T-cell (primary cell): ENCODE measurements at regions not wholly inside any gene's neighbourhood (a gene's known extent, or its start where the extent isn't known, plus 50 kb on each side); places are given as distances from the start of the nearest gene placed in this dataset.

Experiments
- ATAC-seq, 4 experiments: fragments of 200-7000 bp in 3 of 4; fragments of 150-1000 bp in 1 of 4; cut with Tn5 transposase; replicated peaks in 1 of 4; 1 replicate in 3 of 4; 2 replicates in 1 of 4; pipeline ENCODE4 v1.10.0; 2021; ENCODE audit warnings: moderate library complexity in 3 of 4, mild to moderate bottlenecking in 2 of 4, moderate number of reproducible peaks in 1 of 4
- CTCF ChIA-PET, 2 donors: fragments of 300-600 bp; sonication (Branson Sonifier 250); formaldehyde crosslinking; loops; one replicate each; lab custom pipeline; 2022; ENCODE audit warnings: antibody characterized with exemption in 2 of 2; lab: Charles Lee
- POLR2A ChIA-PET, 2 donors: fragments of 300-600 bp; sonication (Branson Sonifier 250); formaldehyde crosslinking; loops; one replicate each; lab custom pipeline; 2022; ENCODE audit warnings: antibody characterized with exemption in 2 of 2; lab: Charles Lee
- DNase-seq, 35 experiments: peaks; one replicate each; pipeline versions ENCODE4 v3.0.0 to v3.0.0-alpha.2; 2013 to 2023
- H3K27ac ChIP-seq: one replicate; pipeline ENCODE4 v1.5.1; 2013; ENCODE audit warnings: low read length
- H3K27me3 ChIP-seq, 2 experiments: replicated peaks in 1 of 2; 1 replicate in 1 of 2; 2 replicates in 1 of 2; pipeline versions ENCODE4 v1.6.1 to v1.7.0; 2013; ENCODE audit warnings: low read length in 1 of 2, mixed read lengths in 1 of 2; ENCODE audit not compliant: control insufficient read depth in 2 of 2, insufficient read depth in 2 of 2; ENCODE audit errors: extremely low read depth in 1 of 2
- H3K36me3 ChIP-seq, 2 donors: 1 replicate in 1 of 2; 2 replicates in 1 of 2; pipeline versions ENCODE4 v1.6.1 to v1.7.0; 2013; ENCODE audit warnings: low read length in 1 of 2; ENCODE audit not compliant: control insufficient read depth in 2 of 2, insufficient read depth in 1 of 2; ENCODE audit errors: extremely low read depth in 1 of 2
- H3K4me1 ChIP-seq, 2 experiments: 1 replicate in 1 of 2; 2 replicates in 1 of 2; pipeline versions ENCODE4 v1.6.1 to v1.7.0; 2013; ENCODE audit warnings: low read length in 2 of 2, mixed read lengths in 1 of 2; ENCODE audit not compliant: insufficient read depth in 2 of 2, control insufficient read depth in 1 of 2; ENCODE audit errors: extremely low read depth in 1 of 2
- H3K4me3 ChIP-seq, 2 donors: 1 replicate in 1 of 2; 2 replicates in 1 of 2; pipeline versions ENCODE4 v1.5.1 to v1.7.0; 2013; ENCODE audit warnings: mild to moderate bottlenecking in 2 of 2, low read length in 1 of 2, moderate library complexity in 1 of 2; ENCODE audit not compliant: control insufficient read depth in 1 of 2; ENCODE audit errors: extremely low read depth in 1 of 2
- H3K9me3 ChIP-seq: 2 replicates; pipeline ENCODE4 v1.7.0; 2013
- H3K27ac Mint-ChIP-seq, 2 donors: one replicate each; pipeline ENCODE4 v1.8.0; 2020 to 2021; ENCODE audit warnings: mild to moderate bottlenecking in 2 of 2, mixed read lengths in 2 of 2
- H3K27me3 Mint-ChIP-seq, 2 donors: one replicate each; pipeline ENCODE4 v1.8.0; 2021 to 2022; ENCODE audit warnings: mixed read lengths in 2 of 2
- H3K36me3 Mint-ChIP-seq: one replicate; pipeline ENCODE4 v1.8.0; 2021; ENCODE audit warnings: mixed read lengths
- H3K4me1 Mint-ChIP-seq, 3 donors: one replicate each; pipeline ENCODE4 v1.8.0; 2020 to 2022; ENCODE audit warnings: mixed read lengths in 3 of 3, mild to moderate bottlenecking in 1 of 3
- H3K4me3 Mint-ChIP-seq, 3 donors: one replicate each; pipeline ENCODE4 v1.8.0; 2020 to 2022; ENCODE audit warnings: mild to moderate bottlenecking in 3 of 3, mixed read lengths in 3 of 3, moderate library complexity in 3 of 3
- H3K9me3 Mint-ChIP-seq, 3 donors: one replicate each; pipeline ENCODE4 v1.8.0; 2020 to 2022; ENCODE audit warnings: mixed read lengths in 3 of 3
- WGBS: methylation state at CpG from one replicate; pipeline ENCODE4 v1.1.5; 2013; ENCODE audit warnings: missing lambda C conversion rate; ENCODE audit not compliant: insufficient coverage; 5-methylcytosine and 5-hydroxymethylcytosine counted together

DNA sequence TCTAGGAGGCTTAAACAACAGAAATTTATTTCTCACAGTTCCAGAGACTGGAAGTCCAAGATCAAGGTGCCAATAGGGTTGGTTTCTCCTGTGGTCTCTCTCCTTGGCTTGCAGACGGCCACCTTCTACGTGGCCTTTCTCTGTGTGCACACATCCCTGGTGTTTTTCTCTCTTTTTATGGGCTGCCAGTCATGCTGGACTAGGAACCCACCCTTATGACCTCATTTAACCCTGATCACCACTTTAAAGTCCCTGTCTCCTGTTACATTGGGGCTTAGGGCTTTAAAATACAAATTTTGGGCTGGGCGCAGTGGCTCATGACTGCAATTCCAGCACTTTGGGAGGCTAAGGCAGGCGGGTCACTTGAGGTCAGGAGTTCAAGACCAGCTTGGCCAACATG is 157.1 kb downstream of the TLE1 start:
- Histone ChIP-seq H3K4me1 (no peaks in the 10 kb centered on the region), H3K36me3 (no peaks in the 10 kb centered on the region), H3K9me3 (no peaks in the 10 kb centered on the region), H3K4me3 (no peak overlapping the region), H3K27me3 (no peaks in the 10 kb centered on the region), H3K27ac (no peak overlapping the region)
- Mint-ChIP-seq H3K36me3 (no peaks in the 10 kb centered on the region), H3K4me1 (no peaks in the 10 kb centered on the region), H3K27ac (no peak overlapping the region), H3K9me3 (peaks cover 0 to 6% (median 0%) of the 10 kb centered on the region in 3 donors), H3K4me3 (no peak overlapping the region), H3K27me3 (peaks cover 0 to 6% of the 10 kb centered on the region in 2 donors)
- ChIA-PET CTCF (no interaction called here), POLR2A (no interaction called here)
- DNase-seq (no peak), ATAC-seq (no peak)
- 76% methylated on average over 3 of the region's 4 CpGs for WGBS

DNA sequence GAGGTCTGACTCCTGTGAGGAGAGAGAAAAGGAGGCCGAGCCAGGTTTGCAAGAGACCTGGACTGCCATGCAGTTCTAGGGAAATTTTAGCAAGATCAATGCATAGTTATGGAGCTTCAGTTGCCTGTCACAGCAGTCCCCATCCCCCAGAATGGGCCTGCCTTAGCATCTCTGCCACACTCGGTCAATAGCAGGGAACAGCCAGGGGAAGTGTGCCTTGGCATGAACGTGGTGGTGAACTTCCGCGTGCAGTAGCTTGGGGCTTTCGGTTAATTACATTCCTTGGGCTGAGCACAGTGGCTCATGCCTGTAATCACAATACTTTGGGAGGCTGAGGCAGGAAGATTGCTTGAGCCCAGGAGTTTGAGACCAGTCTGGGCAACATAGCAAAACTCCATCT is 157.8 kb downstream of the TLE1 start:
- Histone ChIP-seq H3K36me3 (no peaks in the 10 kb centered on the region), H3K9me3 (no peaks in the 10 kb centered on the region), H3K4me3 (no peak overlapping the region), H3K27me3 (no peaks in the 10 kb centered on the region), H3K27ac (no peak overlapping the region), H3K4me1 (no peaks in the 10 kb centered on the region)
- Mint-ChIP-seq H3K4me3 (no peak overlapping the region), H3K9me3 (peaks cover 0 to 6% (median 4%) of the 10 kb centered on the region in 3 donors), H3K27ac (no peak overlapping the region), H3K27me3 (peaks cover 0 to 6% of the 10 kb centered on the region in 2 donors), H3K4me1 (no peaks in the 10 kb centered on the region), H3K36me3 (no peaks in the 10 kb centered on the region)
- WGBS, result 78% methylated on average over 5 of the region's 6 CpGs
- ATAC-seq, result no peak
- POLR2A ChIA-PET, result interaction anchor here in 1 of 2 donors (0.5 kb wide), 1 partner anchor 35 kb away, joined by 6 read pairs; no protein-coding TSS in a partner anchor
- DNase-seq, result no peak
- CTCF ChIA-PET, result no interaction called here

- no peaks in the 10 kb centered on the region for H3K27me3 ChIP-seq
- no peaks in the 10 kb centered on the region for H3K9me3 ChIP-seq
- ChIA-PET POLR2A (interaction anchor here in 1 of 2 donors (0.5 kb wide), 1 partner anchor 34 kb away, joined by 6 read pairs; no protein-coding TSS in a partner anchor), CTCF (no interaction called here)
- DNase-seq (no peak), ATAC-seq (no peak)
- no peak overlapping the region for H3K27ac Mint-ChIP-seq
- no peaks in the 10 kb centered on the region for H3K4me1 Mint-ChIP-seq
- no peak overlapping the region for H3K4me3 Mint-ChIP-seq
- H3K27ac ChIP-seq, result no peak overlapping the region
- no CpG with 5 or more reads among the region's 4 CpGs for WGBS
- peaks cover 0 to 6% (median 6%) of the 10 kb centered on the region in 3 donors for H3K9me3 Mint-ChIP-seq
- H3K36me3 ChIP-seq, result no peaks in the 10 kb centered on the region
- peaks cover 0 to 6% of the 10 kb centered on the region in 2 donors for H3K27me3 Mint-ChIP-seq
- H3K4me3 ChIP-seq, result no peak overlapping the region
- no peaks in the 10 kb centered on the region for H3K4me1 ChIP-seq
- H3K36me3 Mint-ChIP-seq, result no peaks in the 10 kb centered on the region
Observed at GRCh38 chr9:81530846-81531245, 158.5 kb downstream of the TLE1 start.

- 83% methylated on average over 1 of the region's 5 CpGs for WGBS
- Mint-ChIP-seq H3K36me3 (no peaks in the 10 kb centered on the region), H3K4me1 (no peaks in the 10 kb centered on the region), H3K4me3 (no peak overlapping the region), H3K9me3 (peaks cover 0 to 6% (median 6%) of the 10 kb centered on the region in 3 donors), H3K27ac (no peak overlapping the region), H3K27me3 (peaks cover 0 to 6% of the 10 kb centered on the region in 2 donors)
- Histone ChIP-seq H3K4me3 (no peak overlapping the region), H3K27me3 (no peaks in the 10 kb centered on the region), H3K27ac (no peak overlapping the region), H3K36me3 (no peaks in the 10 kb centered on the region), H3K9me3 (no peaks in the 10 kb centered on the region), H3K4me1 (no peaks in the 10 kb centered on the region)
- CTCF ChIA-PET, result no interaction called here
- POLR2A ChIA-PET, result no interaction called here
- DNase-seq, result no peak
- no peak for ATAC-seq
Observed at GRCh38 chr9:81530310-81530810, 159.0 kb downstream of the TLE1 start.

DNA sequence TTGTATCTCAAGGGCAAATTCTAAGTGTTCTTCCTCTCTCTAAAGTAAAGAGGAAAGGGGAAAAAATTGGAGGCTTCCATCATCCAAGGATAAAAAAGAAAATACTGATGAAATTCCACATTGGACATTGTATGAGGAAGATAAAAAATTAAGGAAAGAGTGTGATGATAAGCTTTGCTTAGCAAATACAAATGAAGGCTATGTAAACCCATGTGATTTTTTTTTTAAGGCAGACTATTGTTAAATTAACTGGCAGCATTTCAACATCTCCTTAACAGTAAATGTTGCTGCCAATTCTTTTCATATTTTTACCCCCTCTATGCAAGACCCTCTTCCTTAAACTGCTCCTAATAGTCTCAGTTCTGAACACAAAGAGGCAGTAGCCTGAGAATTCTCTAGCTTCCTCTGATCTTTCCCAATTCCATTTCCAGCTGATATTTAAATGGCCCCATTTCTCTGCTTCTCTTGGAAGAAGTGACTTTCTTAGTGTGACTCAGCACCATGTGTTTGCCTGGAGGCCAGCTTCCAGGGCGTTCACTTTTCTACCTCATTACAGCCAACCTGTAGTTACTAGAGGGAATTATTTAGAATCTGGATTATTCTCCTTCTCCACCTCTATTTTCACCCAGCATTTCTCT is 159.7 kb downstream of the TLE1 start:
- Mint-ChIP-seq H3K36me3 (no peaks in the 10 kb centered on the region), H3K4me3 (no peak overlapping the region), H3K27me3 (peaks cover 0 to 6% of the 10 kb centered on the region in 2 donors), H3K9me3 (peaks cover 0 to 6% (median 6%) of the 10 kb centered on the region in 3 donors), H3K27ac (no peak overlapping the region), H3K4me1 (no peaks in the 10 kb centered on the region)
- DNase-seq, result no peak
- no peaks in the 10 kb centered on the region for H3K27me3 ChIP-seq
- no peaks in the 10 kb centered on the region for H3K9me3 ChIP-seq
- no peak overlapping the region for H3K27ac ChIP-seq
- ATAC-seq, result no peak
- ChIA-PET POLR2A (no interaction called here), CTCF (interaction anchor here in 1 of 2 donors (0.6 kb wide), 2 partner anchors 14 to 148 kb away, joined by 3 to 4 read pairs; no protein-coding TSS in a partner anchor)
- WGBS, result no CpG with 5 or more reads among the region's 1 CpG
- no peaks in the 10 kb centered on the region for H3K36me3 ChIP-seq
- H3K4me1 ChIP-seq, result no peaks in the 10 kb centered on the region
- H3K4me3 ChIP-seq, result no peak overlapping the region

GRCh38 chr9:81526587-81526986 is 162.8 kb downstream of the TLE1 start:
- CTCF ChIA-PET, result no interaction called here
- H3K4me3 Mint-ChIP-seq, result no peak overlapping the region
- Histone ChIP-seq H3K9me3 (no peaks in the 10 kb centered on the region), H3K27ac (no peak overlapping the region), H3K27me3 (no peaks in the 10 kb centered on the region), H3K4me1 (no peaks in the 10 kb centered on the region), H3K4me3 (no peak overlapping the region), H3K36me3 (no peaks in the 10 kb centered on the region)
- no peaks in the 10 kb centered on the region for H3K4me1 Mint-ChIP-seq
- H3K36me3 Mint-ChIP-seq, result no peaks in the 10 kb centered on the region
- ATAC-seq (no peak), DNase-seq (no peak)
- POLR2A ChIA-PET, result interaction anchor here in 1 of 2 donors (0.6 kb wide), 3 partner anchors 159 to 345 kb away, joined by 3 to 7 read pairs (median 4); no protein-coding TSS in a partner anchor
- WGBS, result 93% methylated on average over 2 of the region's 2 CpGs
- peaks cover 0 to 13% (median 6%) of the 10 kb centered on the region in 3 donors for H3K9me3 Mint-ChIP-seq
- no peak overlapping the region for H3K27ac Mint-ChIP-seq
- peaks cover 0 to 6% of the 10 kb centered on the region in 2 donors for H3K27me3 Mint-ChIP-seq
